HCEC 1CT (cell line): ENCODE measurements at regions not wholly inside any gene's neighbourhood (a gene's known extent, or its start where the extent isn't known, plus 50 kb on each side); places are given as distances from the start of the nearest gene placed in this dataset.
"Not testable (repeated sequence)": the region's sequence is repeated elsewhere in the genome, so short reads cannot be mapped to it uniquely, and the experiment has no call there.

Experiments
- DNase-seq: peaks from one replicate; pipeline ENCODE4 v3.0.0-alpha.2; 2017

DNA sequence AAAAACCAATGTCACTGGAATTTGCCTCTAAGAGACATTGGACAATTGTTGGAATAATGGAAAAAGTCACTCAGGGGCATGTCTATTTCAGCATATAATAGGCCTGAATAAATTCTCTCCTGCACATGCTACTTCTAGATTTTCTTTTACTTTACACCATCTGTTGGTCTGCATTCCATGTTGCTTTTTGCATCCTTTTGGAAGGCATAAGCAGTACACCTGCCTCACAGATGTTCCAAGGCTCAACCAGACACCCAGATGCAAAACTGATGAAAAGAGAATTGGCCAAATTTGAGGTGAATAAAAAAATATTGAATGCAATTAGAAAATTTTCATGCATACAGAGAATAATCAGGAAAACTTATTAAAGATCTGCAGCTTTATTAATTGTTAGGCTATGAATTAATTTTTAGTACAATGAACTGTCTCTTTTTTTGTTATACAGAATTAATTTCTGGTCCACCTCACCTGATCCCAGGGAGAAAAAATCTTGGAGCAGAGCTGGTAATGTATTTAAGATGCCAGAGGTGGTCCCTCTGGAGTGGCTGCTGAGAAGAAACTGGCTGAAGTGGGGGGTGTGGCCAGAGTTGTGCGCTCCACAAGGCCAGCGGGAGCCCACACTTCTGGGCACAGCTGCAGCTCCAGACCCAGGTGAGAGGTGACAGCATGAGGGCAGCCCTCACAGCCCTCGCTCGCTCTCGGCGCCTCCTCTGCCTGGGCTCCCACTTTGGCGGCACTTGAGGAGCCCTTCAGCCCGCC is 778.6 kb downstream of the CDH11 start:
- no peak for DNase-seq

DNA sequence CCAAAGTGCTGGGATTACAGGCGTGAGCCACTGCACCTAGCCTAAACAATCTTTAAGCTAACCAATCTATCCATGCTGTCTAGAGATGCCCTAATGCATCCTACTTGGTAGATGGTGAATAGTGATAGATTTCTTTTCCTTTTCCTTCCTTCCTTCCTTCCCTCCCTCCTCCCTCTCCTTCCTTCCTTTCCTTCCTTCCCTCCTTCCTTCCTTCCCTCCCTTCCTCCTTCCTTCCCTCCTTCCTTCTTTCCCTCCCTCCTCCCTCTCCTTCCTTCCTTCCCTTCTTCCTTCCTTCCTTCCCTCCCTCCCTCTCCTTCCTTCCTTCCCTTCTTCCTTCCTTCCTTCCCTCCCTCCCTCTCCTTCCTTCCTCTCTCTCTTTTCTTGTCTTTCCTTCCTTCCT is 780.5 kb downstream of the CDH11 start:
- DNase-seq, result not testable (repeated sequence)

DNA sequence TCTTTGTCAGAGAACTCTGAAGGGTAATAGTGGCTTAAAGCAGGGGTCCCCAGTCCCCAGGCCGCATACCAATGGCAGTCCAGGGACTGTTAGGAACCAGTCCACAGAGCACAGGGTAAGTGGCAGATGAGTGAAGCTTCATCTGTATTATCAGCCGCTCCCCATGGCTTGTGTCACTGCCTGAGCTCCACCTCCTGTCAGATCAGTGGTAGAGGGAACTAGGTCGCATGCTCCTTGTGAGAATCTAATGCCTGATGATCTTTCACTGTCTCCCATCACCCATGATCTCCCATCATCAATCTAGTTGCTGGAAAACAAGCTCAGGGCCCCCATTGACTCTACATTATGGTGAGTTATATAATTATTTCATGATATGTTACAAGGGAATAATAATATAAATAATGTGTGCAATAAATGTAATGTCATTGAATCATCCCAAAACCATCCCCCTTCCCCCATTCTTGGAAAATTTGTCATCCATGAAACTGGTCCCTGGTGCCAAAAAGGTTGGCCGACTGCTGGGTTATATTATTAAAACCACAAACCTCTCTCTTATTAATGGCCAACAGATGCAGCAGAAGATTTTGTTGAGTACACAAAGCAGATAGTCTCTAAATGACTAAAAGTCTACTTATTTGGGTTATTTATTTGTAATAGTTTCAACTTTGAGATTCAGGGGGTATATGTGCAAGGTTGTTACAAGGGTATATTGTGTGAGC is 782.7 kb downstream of the CDH11 start:
- peak; percentile 73 for DNase-seq

DNA sequence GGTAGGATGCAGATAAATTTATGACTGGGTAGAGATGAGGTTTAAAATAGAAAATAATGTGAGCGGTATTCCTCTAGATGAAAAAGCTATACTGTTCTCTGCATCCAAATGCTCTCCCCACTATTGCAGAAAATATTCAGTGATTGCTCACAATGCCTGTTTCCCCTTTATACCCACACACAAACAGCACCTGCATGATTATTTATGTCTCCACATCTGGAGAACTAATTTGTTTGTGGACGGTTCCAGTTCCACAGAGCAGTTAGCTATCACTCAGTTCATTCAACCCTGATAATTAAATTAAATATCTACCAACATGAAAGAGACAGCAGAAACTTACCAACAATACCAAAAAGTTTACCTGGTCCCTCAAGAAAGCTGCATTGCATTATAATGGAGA is 800.0 kb downstream of the CDH11 start:
- no peak for DNase-seq

DNA sequence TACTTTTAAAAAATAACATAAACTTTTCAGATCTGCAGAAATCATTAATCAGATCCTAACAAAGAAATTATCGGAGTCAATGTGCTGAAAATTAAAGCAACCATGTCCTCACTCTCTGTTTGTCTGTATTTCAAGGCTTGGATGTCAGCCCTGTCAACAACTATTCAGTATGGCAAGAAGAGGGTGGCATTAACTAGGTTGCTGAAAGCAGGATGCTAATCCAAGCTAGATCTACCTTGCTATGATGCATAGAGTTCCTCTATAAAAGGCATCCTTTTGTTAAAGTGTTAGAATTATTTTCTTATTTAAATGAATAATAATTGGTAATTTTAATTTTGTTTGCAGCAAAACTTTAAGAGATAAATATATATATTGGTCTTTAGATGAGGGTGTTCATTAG is 800.8 kb downstream of the CDH11 start:
- DNase-seq, result no peak

DNA sequence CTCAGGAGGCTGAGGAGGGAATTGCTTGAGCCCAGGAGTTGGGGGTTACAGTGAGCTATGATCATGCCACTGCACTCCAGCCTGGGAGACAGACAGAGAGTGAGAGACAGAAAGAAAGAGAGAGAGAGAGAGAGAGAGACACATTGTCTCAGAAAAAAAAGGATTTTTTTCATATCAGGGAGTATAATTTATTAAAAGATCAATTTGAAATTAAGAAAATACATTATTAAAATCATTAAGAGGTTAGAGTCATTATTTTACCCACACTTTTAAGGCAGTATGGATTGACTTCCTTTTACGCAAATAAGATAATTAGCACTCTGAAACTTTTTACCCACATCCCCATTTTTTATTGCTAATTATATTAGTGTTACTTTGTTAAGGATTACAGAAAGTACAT is 804.3 kb downstream of the CDH11 start:
- DNase-seq, result no peak

DNA sequence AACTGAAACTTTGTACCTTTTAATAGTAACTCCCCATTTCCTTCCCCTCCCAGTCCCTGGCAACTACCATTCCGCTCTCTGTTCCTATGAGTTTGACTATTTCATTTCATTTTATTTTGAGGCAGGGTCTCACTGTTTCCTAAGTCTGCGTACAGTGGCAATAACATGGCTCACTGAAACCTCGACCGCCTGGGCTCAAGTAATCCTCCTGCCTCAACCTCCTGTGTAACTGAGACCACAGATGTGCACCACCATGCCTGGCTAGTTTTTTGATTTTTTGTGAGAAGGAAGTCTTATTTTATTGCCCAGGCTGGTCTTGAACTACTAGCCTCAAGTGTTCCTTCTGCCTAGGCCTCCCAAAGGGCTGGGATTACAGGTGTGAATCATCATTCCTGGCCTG is 808.1 kb downstream of the CDH11 start:
- no peak for DNase-seq

DNA sequence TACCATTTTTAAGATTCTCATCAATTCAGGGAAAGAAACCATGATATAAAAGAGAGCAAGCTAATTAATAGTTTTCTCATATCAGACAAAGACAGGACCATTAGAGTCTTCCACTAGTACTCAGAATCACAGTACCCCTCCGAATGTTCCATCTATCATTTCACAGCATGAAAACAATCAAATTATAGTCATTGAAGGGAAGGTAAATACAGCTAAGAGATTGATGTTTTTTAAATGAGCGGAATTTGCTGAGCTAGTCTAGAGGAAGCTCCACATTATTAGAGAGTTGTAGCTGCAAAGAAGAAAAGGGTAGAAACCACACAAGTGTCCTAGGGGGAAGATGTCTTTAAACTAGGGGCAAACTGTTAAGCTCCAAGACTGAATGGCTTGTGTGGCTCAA is 808.9 kb downstream of the CDH11 start:
- no peak for DNase-seq

DNA sequence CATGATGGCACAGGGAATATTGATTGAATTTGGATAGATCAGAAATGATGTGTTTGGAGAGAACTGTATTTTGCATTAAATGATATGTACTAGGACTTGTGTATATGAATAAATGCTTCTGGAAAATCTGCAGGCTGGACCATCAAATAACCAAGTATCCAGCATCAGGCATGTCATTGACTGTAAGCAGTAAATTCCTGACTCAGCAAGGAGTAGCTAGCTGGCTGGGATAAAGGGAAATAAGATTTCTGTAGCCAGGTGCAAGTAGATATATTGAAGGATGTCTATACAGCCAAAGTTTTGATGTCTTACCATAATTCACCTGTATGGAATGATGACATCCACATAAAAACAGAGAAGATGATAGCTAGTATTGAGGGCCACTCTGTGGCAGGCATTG is 809.6 kb downstream of the CDH11 start:
- DNase-seq, result no peak

DNA sequence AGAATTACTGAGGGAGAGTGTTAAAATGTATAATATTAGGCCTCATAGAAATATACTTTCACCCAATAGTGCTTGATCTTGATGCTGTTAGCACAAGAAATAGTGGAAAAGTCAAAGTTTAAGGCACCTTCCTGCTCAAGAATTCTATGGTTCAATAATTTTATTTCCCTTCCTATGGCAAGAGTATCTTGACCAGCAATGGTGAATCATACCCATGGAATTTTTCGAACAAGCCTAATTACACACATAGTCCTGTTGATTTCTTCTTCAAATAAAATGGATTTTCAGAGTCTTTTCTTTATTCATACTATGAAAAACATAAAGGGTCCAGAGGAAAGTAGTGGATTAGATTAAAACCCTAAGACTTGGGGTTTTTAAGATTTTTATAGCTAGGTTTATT is 810.6 kb downstream of the CDH11 start:
- DNase-seq, result no peak

DNA sequence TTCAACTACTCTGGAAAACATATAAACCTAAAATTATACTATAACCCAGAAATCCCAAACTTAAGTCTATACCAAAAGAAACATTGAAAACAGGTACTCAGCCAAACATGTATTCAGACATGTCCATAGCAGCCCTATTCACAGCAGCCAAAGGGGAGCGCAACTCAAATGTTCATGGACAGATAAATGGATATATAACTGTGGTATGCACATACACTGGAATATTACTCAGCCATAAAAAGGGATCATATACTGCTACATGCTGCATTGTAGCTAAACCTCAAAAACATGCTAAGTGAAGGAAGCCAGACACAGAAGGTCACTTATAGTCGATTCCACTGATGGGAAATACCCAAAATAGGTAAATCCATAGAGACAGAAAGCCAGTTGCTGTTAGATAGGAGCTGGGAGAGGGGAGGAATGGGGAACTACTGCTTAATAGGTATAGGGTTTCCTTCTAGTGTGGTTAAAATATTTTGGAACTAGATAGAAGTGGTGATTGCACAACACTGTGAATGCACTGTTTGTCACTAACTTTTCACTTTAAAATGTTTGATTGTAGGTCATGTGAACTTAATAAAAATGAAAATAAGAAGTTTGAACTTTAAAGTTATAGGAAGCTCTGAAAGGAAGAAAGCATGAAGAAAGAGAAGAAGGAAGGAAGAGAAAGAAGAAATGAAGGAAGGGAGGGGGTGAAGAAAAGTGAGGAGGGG is 812.3 kb downstream of the CDH11 start:
- DNase-seq, result no peak

DNA sequence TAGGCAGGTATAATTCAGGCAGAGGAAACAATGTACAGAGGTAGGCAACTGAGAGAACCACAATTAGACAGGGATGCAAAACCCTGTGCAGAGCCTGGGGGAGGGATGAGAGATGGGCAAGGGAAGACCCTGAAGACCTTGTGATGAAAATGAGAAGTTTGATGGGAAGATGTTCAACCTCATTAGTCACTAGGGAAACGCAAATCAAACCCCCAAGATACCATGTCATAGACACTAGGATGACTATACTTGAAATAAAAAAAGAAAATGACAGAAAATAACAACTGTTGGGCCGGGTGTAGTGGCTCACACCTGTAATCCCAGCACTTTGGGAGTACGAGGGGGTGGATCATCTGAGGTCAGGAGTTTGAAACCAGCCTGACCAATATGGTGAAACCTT is 813.1 kb downstream of the CDH11 start:
- DNase-seq, result no peak

DNA sequence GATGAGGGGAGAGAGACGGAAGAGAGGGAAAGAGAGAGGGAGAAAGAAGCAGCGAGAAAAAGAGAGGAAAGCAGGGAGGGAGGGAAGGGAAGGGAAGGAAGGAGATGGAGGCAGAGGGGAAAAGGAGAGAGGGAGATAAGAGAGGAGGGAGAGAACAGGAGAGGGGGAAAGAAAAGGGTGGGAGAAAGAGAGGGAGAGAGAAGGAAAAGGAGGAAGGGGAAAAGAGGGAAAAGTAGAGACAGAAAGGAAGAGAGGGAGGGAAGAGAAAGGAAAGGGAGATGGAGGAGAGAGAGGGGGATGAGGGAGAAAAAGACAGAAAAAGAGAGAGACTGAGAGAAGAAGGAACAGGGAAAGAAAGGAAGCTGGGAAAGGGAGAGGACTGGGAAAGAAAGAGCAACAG is 814.4 kb downstream of the CDH11 start:
- DNase-seq, result no peak

DNA sequence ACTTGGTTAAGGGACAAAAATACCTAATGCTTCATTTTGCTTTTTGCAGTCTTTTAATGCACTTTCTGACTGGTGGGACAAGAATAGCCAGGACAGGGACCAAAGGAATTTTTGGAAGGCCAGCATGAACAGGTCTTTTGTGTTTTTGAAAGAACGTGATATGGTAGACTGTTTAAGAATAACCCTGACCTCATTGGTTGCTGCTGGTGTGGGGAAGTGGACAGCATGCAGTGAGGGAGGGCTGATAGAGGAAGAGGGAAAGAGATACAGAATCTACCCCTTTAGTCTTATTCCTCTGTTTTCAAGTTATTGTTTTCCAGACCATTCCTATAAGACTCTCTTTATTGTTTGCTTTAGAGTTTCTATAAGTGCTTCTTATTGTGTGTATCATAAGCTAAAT is 816.2 kb downstream of the CDH11 start:
- DNase-seq, result no peak

DNA sequence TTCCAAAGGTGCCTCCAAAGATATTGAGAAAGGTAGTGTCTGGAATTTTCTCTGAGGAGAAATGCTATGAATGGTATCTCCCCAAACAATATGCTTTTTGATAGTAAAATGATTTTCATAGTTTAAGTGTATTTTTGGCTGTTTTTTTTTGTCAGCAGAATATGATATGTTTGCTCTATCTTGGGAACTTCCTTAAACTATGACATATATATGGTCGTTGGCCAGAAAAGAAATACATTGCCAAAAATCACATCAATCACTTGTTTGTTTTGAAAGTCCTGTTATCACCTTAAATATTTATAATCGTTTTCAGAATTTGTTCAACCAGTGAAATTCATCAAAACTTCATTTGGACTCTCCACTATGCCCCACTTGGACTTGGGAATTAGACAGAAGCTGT is 816.9 kb downstream of the CDH11 start:
- DNase-seq, result no peak

DNA sequence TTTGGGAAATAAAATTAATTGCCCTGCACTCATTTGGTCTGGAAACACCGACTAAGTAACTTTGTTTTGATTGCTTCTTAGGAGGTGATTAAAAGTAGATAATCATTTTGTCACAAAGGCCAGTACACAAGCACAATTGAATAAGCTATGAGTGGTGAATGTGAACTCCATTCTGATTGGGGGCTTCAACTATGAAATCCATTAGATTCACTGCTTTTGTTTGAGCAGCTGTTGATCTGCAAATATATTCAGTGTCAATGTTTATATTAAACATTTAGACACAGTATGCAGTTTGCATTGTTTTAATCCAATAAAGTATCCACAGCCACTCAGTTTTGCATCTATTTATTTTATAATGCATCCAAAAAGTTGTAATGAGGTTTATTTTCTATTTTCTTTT is 817.5 kb downstream of the CDH11 start:
- DNase-seq, result no peak

DNA sequence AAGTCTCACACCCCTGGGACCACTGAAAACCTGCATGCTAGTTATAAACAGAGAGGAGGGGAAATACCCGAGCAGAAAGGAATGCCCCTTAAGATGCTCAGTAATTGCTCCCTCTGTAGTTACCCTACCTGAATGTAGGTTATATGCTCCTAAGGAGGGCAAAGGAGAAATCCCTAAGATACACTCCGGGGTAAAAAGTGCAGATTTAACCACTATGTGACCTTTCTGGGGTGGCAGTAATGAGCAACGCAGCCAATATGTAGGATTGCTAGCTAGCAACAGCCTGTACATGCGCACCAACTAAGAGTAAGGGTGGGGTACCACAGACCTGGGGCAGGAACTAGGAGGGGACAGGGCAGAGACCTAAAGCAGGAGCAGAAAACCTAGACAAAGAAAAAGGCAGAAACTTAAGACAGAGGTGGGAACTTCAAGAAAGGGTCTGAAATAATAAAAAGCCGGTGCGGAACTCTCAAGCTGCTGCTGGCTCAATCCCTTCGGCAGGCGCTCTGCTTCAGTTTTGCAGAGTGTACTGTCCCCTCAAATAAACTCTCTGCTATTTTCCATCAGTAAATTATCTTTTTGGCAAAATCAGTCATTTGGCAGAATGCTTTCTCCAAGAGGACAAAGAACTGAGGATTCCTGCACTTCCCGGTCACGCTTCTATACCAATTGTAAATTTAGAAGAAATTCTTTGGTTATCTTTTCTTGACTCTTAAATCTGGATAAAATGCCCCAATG is 823.8 kb downstream of the CDH11 start:
- no peak for DNase-seq

DNA sequence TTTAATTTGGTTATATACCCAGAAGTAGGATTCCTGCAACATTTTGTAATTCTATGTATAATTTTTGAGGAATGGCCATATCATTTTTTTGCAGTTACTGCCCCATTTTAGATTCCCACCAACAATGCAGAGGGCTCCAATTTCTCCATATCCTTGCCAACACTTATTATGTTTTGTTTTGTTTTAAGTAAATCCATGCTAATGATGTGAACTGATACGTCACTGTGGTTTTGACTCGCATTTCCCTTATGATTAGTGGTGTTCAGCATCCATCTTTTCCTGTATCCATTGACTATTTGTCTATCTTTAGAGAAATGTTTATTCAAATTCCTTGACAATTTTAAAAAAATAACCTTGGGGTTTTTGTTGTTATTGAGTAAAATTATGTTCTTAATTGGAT is 826.4 kb downstream of the CDH11 start:
- no peak for DNase-seq

DNA sequence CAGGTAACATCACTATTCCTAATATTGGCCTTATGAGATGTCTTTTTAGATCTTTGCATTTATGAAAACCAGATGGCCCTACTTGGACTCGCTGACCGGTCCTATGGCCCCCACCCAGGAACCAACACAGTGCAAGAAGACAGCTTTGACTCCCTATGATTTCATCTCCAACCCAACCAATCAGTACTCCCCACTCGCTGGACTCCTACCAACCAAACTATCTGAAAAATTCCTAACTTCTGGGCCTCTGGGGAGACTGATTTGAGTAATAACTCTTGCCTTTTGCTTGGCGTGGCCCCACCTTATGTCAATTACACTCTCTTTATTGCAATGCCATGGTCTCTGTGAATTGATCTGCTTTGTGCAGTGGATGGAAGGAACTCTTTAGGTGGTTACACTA is 828.9 kb downstream of the CDH11 start:
- DNase-seq, result no peak

DNA sequence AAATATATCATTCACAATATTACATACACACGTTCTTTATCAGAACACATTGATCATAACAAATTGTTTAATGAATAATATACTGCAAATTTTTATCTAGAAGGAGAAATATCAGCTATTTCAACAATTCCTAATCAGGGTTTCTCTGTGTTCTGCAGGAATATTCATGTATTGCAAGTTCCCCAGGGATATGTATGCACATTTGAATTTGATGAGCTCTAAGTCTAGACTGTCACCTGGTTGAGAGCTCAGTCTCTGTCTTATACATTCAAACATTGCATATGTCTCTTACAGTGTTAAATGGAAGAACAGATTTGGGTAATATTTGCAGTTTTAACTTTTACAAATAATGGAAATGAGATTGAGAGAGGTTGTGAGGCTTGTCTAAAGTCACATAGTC is 829.7 kb downstream of the CDH11 start:
- DNase-seq, result no peak

DNA sequence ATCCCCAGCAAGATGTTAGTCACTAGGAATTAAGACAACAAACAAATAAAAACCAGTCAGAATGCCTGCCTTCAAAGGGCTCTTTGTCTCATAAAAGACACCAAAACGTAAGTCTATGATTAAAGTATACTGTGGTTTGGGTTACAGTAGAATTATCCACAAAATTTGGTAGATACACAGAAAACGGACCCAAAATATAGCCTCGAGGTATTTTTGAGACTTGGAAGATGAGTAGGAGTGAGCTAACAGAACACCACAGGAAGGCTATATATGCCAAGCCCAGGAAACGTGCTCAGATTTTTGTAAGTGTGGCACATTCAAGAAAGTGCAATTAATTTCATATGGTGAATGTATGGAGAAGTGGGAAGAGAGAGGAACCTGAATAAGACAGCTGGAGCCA is 831.4 kb downstream of the CDH11 start:
- no peak for DNase-seq

DNA sequence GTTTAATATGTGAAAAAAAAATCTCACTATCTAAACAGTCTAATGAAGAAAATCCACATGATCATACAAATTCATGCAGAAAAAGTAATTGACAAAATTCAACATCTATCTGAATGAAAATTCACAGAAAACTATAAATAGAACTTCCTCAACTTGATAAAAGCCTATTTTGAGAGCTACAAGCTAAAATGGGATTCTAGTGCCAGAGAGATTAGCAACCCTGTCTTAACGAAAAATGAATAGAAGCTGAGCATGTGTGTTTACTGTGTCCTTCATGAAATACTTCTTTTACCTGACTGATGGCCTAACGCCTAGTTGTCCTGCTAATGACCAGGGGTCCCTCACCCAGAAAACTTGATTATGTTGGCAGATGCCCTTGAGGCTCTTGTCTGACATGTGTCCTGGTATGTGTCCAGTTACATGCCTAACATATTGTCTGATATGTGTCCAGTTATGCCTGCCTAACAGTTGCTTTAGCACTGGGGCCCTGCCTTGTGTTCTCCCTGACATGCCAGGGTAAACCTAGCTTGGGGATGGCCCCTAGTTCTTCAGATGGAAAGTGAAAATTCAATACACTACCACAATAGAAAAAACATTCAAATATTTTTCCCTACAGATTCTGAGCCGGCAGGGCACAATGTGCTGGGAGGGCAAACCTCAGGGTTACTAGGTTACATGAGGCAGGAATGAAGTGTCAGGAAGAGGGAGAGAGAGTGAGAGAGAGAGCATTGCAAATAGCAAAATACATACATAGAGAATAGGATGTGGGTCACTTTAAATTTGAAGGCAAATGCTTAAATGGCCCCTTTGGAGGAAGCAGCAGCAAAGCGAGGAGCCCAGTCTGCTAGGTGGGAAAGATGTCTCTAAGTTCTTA is 834.0 kb downstream of the CDH11 start:
- no peak for DNase-seq
